Middle frontal gyrus (tissue), 1 donor: ENCODE measurements at regions not wholly inside any gene's neighbourhood (a gene's known extent, or its start where the extent isn't known, plus 50 kb on each side); places are given as distances from the start of the nearest gene placed in this dataset.
A peak's percentile ranks its signal among the peaks of the same experiment; 100 is the strongest.
"Not testable (repeated sequence)": the region's sequence is repeated elsewhere in the genome, so short reads cannot be mapped to it uniquely, and the experiment has no call there.

Experiments
- DNase-seq: peaks from one replicate; pipeline ENCODE4 v3.0.0-alpha.2; 2015; ENCODE audit warnings: low spot score; ENCODE audit errors: extremely low spot score

DNA sequence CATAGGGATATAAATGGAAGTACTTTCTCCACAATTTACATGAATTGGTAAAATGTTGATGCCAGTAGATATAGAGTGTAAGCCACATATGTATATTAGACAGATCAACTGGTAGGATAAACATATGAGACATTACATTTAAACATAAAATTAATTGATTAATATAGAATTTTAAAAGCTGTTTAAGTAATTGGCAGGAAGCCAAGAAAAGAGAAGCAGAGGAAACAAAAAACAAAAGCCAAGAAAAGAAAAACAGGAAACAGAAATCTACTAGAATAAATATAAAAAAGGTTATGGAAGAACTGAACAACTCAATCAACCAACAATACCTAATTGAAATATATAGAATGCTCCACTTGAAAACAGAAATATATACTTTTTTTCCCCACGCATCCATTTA, 920.1 kb upstream of the TMEFF2 start:
- no peak for DNase-seq

GRCh38 chr2:193112986-193113385, 918.3 kb upstream of the TMEFF2 start:
- no peak for DNase-seq

GRCh38 chr2:193103064-193103463, 908.3 kb upstream of the TMEFF2 start:
- DNase-seq: no peak

- no peak for DNase-seq
Observed at GRCh38 chr2:193101591-193101990, 906.9 kb upstream of the TMEFF2 start.

DNA sequence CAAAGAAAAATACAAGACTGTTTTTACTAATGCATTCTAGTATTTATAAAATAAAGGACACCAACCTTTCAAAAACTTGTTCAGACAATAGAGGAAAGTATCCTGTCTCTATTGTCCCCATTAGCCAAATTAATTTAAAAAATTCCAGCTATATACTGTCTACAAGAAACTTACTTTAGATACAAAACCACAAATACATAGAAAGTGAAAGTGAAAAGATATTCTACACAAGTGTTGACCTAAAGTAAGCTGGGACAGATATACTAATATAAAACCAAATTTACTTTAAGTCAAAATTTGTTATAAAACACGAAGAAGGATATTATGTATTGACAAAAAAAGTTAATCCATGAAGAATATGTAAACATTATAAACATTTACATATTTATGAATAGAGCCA, 893.3 kb upstream of the TMEFF2 start:
- DNase-seq: no peak

DNA sequence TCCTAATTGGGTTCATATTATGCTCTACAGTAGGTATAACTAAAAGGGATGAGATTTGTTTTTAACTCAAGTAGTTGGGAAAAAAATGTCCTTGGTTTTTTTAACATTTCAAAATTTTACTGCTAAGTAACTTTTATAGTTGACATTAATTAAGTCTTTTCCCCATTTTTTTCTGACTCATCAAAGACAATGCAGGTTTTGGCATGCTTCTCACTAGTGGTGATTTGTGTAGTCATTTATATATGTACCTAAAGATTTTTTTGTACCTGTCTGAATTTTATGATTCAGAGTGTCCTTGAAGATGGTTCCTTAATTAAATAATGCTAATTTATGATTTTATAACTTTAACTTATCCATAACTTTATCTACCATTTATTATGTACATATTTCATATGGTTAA, 882.3 kb upstream of the TMEFF2 start:
- no peak for DNase-seq

DNA sequence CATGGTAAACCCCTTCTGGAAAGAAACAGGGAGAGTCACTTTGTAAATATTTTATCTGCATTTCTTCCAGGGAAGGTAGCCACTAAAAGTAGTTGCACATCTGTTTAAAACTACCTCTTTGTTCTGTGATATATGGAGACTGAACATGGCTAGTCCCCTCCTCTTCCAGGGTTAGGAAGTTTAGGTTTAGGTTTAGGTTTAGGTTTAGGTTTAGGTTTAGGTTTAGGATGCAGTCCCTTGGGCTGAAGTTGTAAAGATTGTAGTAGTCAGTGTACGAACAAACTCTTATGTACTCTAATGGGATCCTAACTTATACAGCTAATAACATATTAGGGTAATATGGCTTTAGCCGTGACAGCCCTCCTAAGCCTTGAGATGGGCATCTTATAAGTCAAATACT, 880.2 kb upstream of the TMEFF2 start:
- no peak for DNase-seq

DNA sequence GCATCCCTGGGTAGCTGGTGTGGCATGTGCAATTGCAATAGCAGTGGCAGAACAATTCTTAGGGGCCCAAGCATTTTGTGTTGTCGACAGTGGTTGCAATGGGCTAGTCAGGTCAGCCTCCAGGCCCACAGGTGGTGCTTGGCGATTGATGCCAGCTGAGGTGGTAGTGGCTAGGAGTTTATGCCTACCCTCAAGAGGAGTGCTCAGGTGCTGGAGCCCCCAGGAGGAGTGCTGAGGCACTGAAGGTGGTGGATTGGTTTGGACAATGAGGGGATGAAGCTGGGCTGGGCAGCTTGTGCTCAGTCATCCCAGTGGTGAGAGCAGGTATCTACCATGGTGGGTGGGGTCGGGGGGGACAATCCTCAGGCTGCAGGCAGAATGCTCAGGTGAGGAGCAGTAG, 877.9 kb upstream of the TMEFF2 start:
- DNase-seq: no peak

DNA sequence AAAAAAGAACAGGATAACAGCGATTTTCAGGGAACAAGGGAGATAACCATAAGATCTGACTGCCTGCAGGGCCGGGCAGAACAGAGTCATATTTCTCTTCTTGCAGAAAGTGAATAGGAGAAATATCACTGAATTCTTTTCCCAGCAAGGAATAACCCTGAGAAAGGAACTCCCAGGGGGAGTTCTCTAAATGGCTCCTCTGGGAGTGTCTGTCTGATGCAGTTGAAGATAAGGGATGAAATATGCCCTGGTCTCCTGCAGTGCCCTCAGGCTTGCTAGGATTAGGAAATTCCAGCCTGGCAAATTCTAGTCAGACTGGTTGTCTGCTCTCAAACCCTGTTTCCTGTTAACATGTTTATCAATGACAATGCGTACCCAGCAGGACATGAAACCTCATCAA, 830.8 kb upstream of the TMEFF2 start:
- not testable (repeated sequence) for DNase-seq

DNA sequence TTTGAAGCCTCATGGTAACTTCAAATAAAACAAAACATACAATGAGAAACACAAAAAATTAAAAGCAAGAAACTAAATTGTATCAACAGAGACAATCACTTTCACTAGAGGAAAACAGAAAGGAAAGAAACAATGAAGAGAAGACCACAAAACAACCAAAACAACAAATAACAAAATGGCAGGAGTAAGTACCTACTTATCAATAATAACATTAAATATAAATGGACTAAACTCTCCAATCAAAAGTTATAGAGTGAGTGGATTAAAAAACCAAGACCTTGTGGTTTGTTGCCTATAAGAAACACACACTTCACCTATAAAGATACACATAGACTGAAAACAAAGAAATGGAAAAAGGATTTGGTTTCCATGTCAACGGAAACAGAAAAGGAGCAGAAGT, 830.1 kb upstream of the TMEFF2 start:
- DNase-seq: no peak

DNA sequence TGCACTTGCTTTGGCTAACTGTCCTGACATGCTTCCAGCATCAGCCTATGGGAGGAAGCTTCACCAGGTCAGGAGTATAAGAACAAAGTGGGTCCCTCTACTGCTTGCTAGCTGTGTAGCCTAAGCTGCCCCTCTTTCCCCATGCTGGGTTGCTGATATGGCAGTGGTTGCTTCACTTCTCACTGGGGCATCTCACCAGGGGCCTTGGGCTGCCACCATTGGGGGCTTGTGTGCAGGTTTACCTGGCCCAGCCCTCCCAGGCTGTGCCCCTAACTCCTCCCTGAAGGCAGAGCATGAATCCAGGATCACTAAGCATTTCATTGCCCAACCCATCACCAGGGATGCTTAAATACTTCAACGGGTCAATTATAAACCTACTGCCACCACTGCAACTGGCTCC, 817.1 kb upstream of the TMEFF2 start:
- no peak for DNase-seq

GRCh38 chr2:192993059-192993458, 798.3 kb upstream of the TMEFF2 start:
- no peak for DNase-seq

GRCh38 chr2:192983173-192983572, 788.4 kb upstream of the TMEFF2 start:
- no peak for DNase-seq

GRCh38 chr2:192978395-192978794, 783.7 kb upstream of the TMEFF2 start:
- no peak for DNase-seq

DNA sequence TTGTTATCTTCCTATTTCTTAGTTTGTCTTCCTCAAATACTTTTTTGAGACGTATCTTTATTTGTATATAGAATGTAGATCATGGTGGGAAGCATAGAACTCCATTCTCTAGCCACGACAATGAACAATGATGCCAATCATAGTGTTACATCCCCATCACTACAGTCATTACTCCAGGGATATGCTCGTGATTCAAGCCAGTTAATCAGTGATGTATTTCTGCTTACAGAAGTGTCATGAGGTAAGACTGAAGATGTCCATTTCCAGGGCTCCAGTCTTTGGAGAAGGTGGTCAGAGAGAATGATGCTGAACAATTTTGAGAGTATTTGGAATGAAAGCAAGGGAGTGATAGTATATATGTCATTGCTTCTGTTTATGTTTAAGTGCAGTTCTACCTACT, 777.2 kb upstream of the TMEFF2 start:
- DNase-seq: no peak

GRCh38 chr2:192969055-192969454, 774.3 kb upstream of the TMEFF2 start:
- peak; percentile 23 for DNase-seq

- no peak for DNase-seq
Observed at GRCh38 chr2:192960945-192961344, 766.2 kb upstream of the TMEFF2 start.

GRCh38 chr2:192958615-192959014, 763.9 kb upstream of the TMEFF2 start:
- DNase-seq: not testable (repeated sequence)

DNA sequence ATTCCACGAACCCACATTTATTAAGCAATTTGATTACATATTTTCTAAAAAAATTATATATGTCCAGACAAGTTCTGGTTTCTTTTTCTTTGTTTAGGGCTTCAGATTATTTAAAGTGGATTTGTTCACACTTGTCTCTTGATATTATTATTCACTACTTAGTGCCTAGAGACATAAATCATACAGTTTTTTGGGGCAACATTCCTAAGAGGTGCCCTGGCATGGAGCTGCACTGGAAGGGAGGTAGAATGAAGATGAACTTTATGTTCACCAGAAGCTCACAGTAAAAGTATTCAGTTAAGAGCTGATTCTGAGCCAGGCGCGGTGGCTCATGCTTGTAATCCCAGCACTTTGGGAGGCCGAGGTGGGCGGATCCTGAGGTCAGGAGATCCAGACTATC, 762.7 kb upstream of the TMEFF2 start:
- DNase-seq: no peak

- no peak for DNase-seq
Observed at GRCh38 chr2:192953116-192953515, 758.4 kb upstream of the TMEFF2 start.

- no peak for DNase-seq
Observed at GRCh38 chr2:192952245-192952644, 757.5 kb upstream of the TMEFF2 start.

DNA sequence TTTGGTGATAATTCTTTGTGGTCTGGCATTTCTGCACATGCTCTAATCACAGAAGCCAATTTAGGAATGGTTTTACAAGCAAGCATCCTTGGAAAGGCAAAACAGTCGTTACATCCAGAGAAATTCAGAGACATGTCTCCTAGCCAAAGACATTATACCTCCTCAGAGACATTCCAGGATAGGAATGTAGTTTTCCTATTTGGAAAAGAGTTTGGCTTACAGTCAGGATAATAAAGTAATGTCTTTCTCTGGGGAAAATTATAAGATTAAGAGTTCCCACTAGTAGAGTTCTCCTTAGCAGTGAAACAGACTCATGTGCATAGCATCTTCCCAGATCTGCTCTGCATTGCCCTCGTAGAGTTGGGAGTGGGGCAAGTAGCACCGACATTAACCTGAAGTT, 753.6 kb upstream of the TMEFF2 start:
- DNase-seq: no peak

GRCh38 chr2:192947352-192947751, 752.6 kb upstream of the TMEFF2 start:
- no peak for DNase-seq

DNA sequence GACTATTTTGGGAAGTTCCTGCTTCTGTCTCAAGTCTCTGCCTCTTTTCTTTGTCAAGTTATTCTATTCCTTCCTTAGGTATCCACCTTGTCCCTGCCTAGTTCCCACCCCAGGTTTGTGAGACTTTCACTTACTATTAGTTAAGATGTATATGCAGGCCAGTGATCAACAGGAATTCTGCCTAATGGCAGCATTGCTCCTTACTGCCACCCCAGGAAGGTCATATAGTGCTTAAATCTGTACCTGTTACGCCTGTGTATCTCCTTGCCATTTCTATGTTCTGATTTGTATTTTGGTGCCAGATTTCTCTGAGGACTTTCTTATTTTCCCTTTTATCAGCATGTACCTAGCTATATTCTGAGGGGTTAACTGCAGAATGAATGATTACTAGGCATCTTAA, 746.0 kb upstream of the TMEFF2 start:
- DNase-seq: no peak
